Central memory CD8-positive, alpha-beta T cell (primary cell): ENCODE measurements at regions not wholly inside any gene's neighbourhood (a gene's known extent, or its start where the extent isn't known, plus 50 kb on each side); places are given as distances from the start of the nearest gene placed in this dataset.

Experiments used
- ATAC-seq: fragments of 150-1000 bp; cut with Tn5 transposase; replicated peaks from 2 replicates; pipeline ENCODE4 v1.10.0; 2022; ENCODE audit warnings: mild to moderate bottlenecking, moderate FRiP score, moderate number of reproducible peaks; ENCODE audit not compliant: poor library complexity, severe bottlenecking; ENCODE audit errors: extremely low read depth
- DNase-seq, 2 donors: peaks; one replicate each; pipeline ENCODE4 v3.0.0; 2021; ENCODE audit warnings: low spot score in 2 of 2
- H3K27ac Mint-ChIP-seq: one replicate; pipeline ENCODE4 v1.8.0; 2022; ENCODE audit warnings: low read depth, mild to moderate bottlenecking, moderate library complexity, mixed read lengths
- H3K27me3 Mint-ChIP-seq: one replicate; pipeline ENCODE4 v1.8.0; 2022; ENCODE audit warnings: mixed read lengths
- H3K36me3 Mint-ChIP-seq: one replicate; pipeline ENCODE4 v1.8.0; 2022; ENCODE audit warnings: mild to moderate bottlenecking, moderate library complexity, mixed read lengths; ENCODE audit not compliant: insufficient read depth
- H3K4me1 Mint-ChIP-seq: one replicate; pipeline ENCODE4 v1.8.0; 2022; ENCODE audit warnings: mixed read lengths
- H3K4me3 Mint-ChIP-seq: one replicate; pipeline ENCODE4 v1.8.0; 2022; ENCODE audit warnings: mild to moderate bottlenecking, moderate library complexity, mixed read lengths
- H3K9me3 Mint-ChIP-seq: one replicate; pipeline ENCODE4 v1.8.0; 2022; ENCODE audit warnings: mixed read lengths

GRCh38 chr1:208332036-208332773 lies 88.0 kb upstream of the PLXNA2 start:
- Mint-ChIP-seq H3K27ac (no peak overlapping the region), H3K36me3 (no peaks in the 10 kb centered on the region), H3K9me3 (no peaks in the 10 kb centered on the region), H3K27me3 (peaks cover 73% of the 10 kb centered on the region), H3K4me3 (no peak overlapping the region), H3K4me1 (no peaks in the 10 kb centered on the region)
- no peak for DNase-seq
- ATAC-seq: no peak

GRCh38 chr1:208332774-208333126 lies 88.6 kb upstream of the PLXNA2 start:
- ATAC-seq: no peak
- peaks cover 69% of the 10 kb centered on the region for H3K27me3 Mint-ChIP-seq
- H3K4me3 Mint-ChIP-seq: no peak overlapping the region
- DNase-seq: no peak
- no peak overlapping the region for H3K27ac Mint-ChIP-seq
- no peaks in the 10 kb centered on the region for H3K36me3 Mint-ChIP-seq
- no peaks in the 10 kb centered on the region for H3K4me1 Mint-ChIP-seq
- no peaks in the 10 kb centered on the region for H3K9me3 Mint-ChIP-seq

DNA sequence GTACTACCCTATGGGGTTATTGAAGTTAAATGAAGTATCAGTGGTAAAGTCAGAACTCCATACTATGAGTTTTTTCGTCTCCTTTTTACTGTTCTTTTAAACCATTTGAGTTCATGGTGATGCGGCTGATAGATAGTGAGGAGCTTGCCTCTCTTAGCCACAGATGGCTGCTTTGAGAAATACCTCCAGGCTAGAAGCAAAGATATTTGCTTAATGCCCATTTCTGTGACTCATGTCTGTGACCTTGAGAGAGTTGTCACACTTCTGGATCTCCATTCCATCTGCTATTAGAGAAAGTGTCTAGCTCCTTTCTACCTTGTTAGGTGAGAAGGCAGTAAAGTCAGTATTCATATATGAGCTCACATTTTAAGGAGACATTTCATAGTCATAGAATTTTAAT lies 89.5 kb upstream of the PLXNA2 start:
- H3K9me3 Mint-ChIP-seq: no peaks in the 10 kb centered on the region
- no peak overlapping the region for H3K4me3 Mint-ChIP-seq
- H3K27me3 Mint-ChIP-seq: peaks cover 71% of the 10 kb centered on the region
- no peaks in the 10 kb centered on the region for H3K4me1 Mint-ChIP-seq
- ATAC-seq: no peak
- DNase-seq: no peak
- no peaks in the 10 kb centered on the region for H3K36me3 Mint-ChIP-seq
- no peak overlapping the region for H3K27ac Mint-ChIP-seq

DNA sequence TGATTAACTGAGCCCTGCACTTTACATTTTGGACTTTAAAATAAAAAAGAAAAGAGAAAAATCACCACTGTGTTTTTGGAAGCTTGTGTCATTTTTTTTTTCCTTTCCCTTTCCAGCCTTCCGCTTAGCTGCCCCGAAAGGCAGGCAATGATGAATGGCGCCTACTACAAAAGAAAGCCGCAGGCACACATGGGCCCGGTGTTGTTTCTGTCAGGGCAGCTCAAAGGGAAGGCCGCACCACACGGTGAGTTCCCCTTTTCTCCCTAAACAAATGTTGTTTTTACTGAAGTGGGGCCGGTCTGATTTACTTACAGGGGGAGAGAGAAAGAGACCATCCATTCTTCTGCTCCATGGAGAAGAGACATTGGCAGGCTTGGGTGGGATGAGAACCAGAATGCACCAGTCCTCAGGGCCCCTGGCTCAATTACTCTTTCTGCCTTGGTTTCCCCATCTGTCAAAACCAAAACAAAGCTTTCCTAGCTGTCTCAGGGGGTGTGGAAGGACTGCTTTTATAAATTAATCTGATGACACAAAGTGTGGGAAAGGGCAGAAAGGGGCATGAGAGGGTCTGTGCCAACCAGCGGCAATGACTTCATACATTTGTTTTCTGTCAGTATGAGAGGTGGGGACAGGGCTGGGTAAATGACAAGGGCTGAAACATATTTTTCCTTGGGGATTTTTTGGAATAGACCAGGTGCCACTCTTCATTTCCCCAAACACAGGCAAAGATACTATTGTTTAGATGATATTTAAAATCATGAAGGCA lies 91.4 kb upstream of the PLXNA2 start:
- Mint-ChIP-seq H3K4me1 (no peaks in the 10 kb centered on the region), H3K27me3 (peaks cover 71% of the 10 kb centered on the region), H3K4me3 (no peak overlapping the region), H3K27ac (no peak overlapping the region), H3K9me3 (no peaks in the 10 kb centered on the region), H3K36me3 (no peaks in the 10 kb centered on the region)
- DNase-seq (no peak), ATAC-seq (no peak)

DNA sequence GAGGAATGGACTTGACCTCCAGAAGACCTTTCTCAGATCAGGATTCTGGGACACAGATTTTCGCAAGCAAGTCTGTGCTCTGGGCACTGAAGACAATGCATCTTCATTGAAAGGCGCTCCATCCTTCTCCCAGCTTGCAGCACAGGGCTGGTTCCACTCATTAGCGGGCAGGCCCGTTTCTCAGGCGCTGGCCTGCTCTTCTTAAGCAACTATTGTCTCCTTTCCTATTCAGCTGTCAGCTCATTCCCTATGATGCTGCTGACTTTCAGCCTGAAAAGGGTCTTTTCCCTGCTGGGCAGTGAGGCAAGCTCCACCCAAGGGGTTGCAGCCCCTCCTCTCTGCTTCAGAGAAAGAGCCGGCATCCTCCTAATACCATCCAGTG lies 91.9 kb upstream of the PLXNA2 start:
- peaks cover 69% of the 10 kb centered on the region for H3K27me3 Mint-ChIP-seq
- no peaks in the 10 kb centered on the region for H3K4me1 Mint-ChIP-seq
- H3K27ac Mint-ChIP-seq: no peak overlapping the region
- no peak for DNase-seq
- no peaks in the 10 kb centered on the region for H3K9me3 Mint-ChIP-seq
- ATAC-seq: no peak
- H3K4me3 Mint-ChIP-seq: no peak overlapping the region
- no peaks in the 10 kb centered on the region for H3K36me3 Mint-ChIP-seq

DNA sequence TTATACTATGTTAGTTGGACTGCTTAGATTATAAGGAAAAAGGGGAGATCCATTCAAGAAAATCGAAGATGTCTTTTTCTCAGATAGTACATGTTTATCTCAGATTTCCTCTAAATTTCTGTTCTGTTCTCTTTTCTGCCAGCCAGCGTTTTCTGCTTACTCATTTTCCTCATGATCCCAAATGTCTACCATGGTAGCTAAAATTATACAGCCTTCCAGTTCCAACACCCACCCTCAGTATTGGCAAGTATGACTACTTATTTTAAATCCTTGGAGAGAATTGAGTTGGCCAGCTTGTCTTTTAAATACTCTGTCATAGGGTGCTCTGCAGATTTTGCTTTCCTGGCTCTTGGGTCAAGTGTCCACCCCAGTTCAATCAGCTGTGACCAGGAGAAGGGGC lies 95.7 kb upstream of the PLXNA2 start:
- no peak for ATAC-seq
- no peak for DNase-seq
- Mint-ChIP-seq H3K4me1 (no peaks in the 10 kb centered on the region), H3K36me3 (no peaks in the 10 kb centered on the region), H3K9me3 (no peaks in the 10 kb centered on the region), H3K27me3 (peaks cover 36% of the 10 kb centered on the region), H3K4me3 (no peak overlapping the region), H3K27ac (no peak overlapping the region)

- peaks cover 22% of the 10 kb centered on the region for H3K27me3 Mint-ChIP-seq
- ATAC-seq (no peak), DNase-seq (no peak)
- H3K27ac Mint-ChIP-seq: no peak overlapping the region
- H3K9me3 Mint-ChIP-seq: no peaks in the 10 kb centered on the region
- no peaks in the 10 kb centered on the region for H3K36me3 Mint-ChIP-seq
- H3K4me3 Mint-ChIP-seq: no peak overlapping the region
- no peaks in the 10 kb centered on the region for H3K4me1 Mint-ChIP-seq
Observed at GRCh38 chr1:208343226-208343625, 99.0 kb upstream of the PLXNA2 start.

- H3K27me3 Mint-ChIP-seq: peaks cover 11% of the 10 kb centered on the region
- no peak for ATAC-seq
Observed at GRCh38 chr1:208344202-208344857, 100.1 kb upstream of the PLXNA2 start.

GRCh38 chr1:208347191-208347590 lies 103.0 kb upstream of the PLXNA2 start:
- DNase-seq (no peak), ATAC-seq (no peak)
- H3K27me3 Mint-ChIP-seq: peaks cover 9% of the 10 kb centered on the region
- H3K9me3 Mint-ChIP-seq: no peaks in the 10 kb centered on the region
- H3K4me3 Mint-ChIP-seq: no peak overlapping the region
- H3K27ac Mint-ChIP-seq: no peak overlapping the region
- H3K4me1 Mint-ChIP-seq: no peaks in the 10 kb centered on the region
- H3K36me3 Mint-ChIP-seq: no peaks in the 10 kb centered on the region

More at GRCh38 chr1:208344202-208344857, 100.1 kb upstream of the PLXNA2 start:
- H3K4me3 Mint-ChIP-seq: no peak overlapping the region
- no peaks in the 10 kb centered on the region for H3K9me3 Mint-ChIP-seq
- H3K36me3 Mint-ChIP-seq: no peaks in the 10 kb centered on the region
- DNase-seq: no peak
- H3K4me1 Mint-ChIP-seq: no peaks in the 10 kb centered on the region
- no peak overlapping the region for H3K27ac Mint-ChIP-seq

GRCh38 chr1:208349694-208350330 lies 105.6 kb upstream of the PLXNA2 start:
- H3K4me1 Mint-ChIP-seq: no peaks in the 10 kb centered on the region
- no peak overlapping the region for H3K4me3 Mint-ChIP-seq
- no peaks in the 10 kb centered on the region for H3K36me3 Mint-ChIP-seq

DNA sequence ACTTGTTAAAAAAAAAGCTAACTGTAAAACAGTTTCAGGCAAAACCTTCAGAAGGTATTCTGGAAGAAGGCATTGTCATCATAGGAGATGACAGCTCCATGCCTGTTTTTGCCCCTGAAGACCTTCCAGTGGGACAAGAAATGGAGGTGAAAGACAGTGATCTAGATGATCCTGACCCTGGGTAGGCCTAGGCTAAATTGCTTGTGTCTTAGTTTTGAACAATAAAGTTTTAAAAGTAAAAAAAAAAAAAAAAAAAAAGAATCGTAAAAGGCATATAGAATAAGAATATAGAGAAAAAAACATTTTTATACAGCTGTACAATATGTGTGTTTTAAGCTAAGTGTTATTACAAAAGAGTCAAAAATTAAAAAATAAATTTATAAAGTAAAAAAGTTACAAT lies 106.6 kb upstream of the PLXNA2 start:
- ATAC-seq (no peak), DNase-seq (no peak)
- no peak overlapping the region for H3K27ac Mint-ChIP-seq
- H3K36me3 Mint-ChIP-seq: no peaks in the 10 kb centered on the region
- peaks cover 7% of the 10 kb centered on the region for H3K27me3 Mint-ChIP-seq
- no peak overlapping the region for H3K4me3 Mint-ChIP-seq
- H3K4me1 Mint-ChIP-seq: no peaks in the 10 kb centered on the region
- H3K9me3 Mint-ChIP-seq: no peaks in the 10 kb centered on the region

More at GRCh38 chr1:208349694-208350330, 105.6 kb upstream of the PLXNA2 start:
- Mint-ChIP-seq H3K9me3 (no peaks in the 10 kb centered on the region), H3K27ac (no peak overlapping the region), H3K27me3 (peaks cover 9% of the 10 kb centered on the region)
- ATAC-seq: no peak
- no peak for DNase-seq

DNA sequence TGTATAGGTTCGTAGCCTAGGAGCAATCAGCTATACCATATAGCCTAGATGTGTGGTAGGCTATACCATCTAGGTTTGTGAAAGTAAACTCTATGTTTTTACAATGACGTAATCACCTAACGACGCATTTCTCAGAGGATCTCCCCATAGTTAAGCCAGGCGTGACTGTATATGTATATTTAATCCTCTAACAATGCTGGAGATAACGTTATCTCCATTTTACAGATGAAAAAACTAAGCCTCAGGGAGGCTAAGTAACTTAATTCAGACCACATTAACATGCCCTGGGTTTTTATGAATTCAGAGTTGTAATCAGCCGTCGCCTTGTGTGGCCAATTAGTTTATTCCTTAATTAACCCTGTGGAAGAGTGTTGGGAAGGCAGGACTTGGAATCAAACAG lies 107.7 kb upstream of the PLXNA2 start:
- no peaks in the 10 kb centered on the region for H3K9me3 Mint-ChIP-seq
- no peaks in the 10 kb centered on the region for H3K27me3 Mint-ChIP-seq
- H3K4me3 Mint-ChIP-seq: no peak overlapping the region
- no peaks in the 10 kb centered on the region for H3K36me3 Mint-ChIP-seq
- DNase-seq: no peak
- no peak for ATAC-seq
- no peaks in the 10 kb centered on the region for H3K4me1 Mint-ChIP-seq
- H3K27ac Mint-ChIP-seq: no peak overlapping the region
